Muscle of leg (tissue), 3 donors: ENCODE measurements at regions not wholly inside any gene's neighbourhood (a gene's known extent, or its start where the extent isn't known, plus 50 kb on each side); places are given as distances from the start of the nearest gene placed in this dataset.

Experiments used
- DNase-seq: peaks from one replicate; pipeline ENCODE4 v3.0.0; 2013
- H3K27ac ChIP-seq: one replicate; pipeline ENCODE4 v1.5.1; 2013; ENCODE audit warnings: mild to moderate bottlenecking, low read length, control low read depth
- H3K27me3 ChIP-seq: one replicate; pipeline ENCODE4 v1.6.1; 2013; ENCODE audit warnings: low read length; ENCODE audit not compliant: control insufficient read depth, insufficient read depth
- H3K36me3 ChIP-seq: one replicate; pipeline ENCODE4 v1.6.1; 2013; ENCODE audit warnings: low read length; ENCODE audit not compliant: control insufficient read depth, insufficient read depth
- H3K4me1 ChIP-seq: one replicate; pipeline ENCODE4 v1.6.1; 2013; ENCODE audit warnings: low read length; ENCODE audit not compliant: control insufficient read depth, insufficient read depth
- H3K4me3 ChIP-seq: one replicate; pipeline ENCODE4 v1.5.1; 2013; ENCODE audit warnings: low read length, control low read depth
- H3K9me3 ChIP-seq: replicated peaks from 2 replicates; pipeline ENCODE4 v1.6.1; 2013; ENCODE audit warnings: low read depth, low read length; ENCODE audit not compliant: control insufficient read depth
- WGBS: methylation state at CpG from one replicate; pipeline ENCODE4 v1.1.5; 2013; ENCODE audit warnings: missing lambda C conversion rate; ENCODE audit not compliant: insufficient coverage; 5-methylcytosine and 5-hydroxymethylcytosine counted together

DNA sequence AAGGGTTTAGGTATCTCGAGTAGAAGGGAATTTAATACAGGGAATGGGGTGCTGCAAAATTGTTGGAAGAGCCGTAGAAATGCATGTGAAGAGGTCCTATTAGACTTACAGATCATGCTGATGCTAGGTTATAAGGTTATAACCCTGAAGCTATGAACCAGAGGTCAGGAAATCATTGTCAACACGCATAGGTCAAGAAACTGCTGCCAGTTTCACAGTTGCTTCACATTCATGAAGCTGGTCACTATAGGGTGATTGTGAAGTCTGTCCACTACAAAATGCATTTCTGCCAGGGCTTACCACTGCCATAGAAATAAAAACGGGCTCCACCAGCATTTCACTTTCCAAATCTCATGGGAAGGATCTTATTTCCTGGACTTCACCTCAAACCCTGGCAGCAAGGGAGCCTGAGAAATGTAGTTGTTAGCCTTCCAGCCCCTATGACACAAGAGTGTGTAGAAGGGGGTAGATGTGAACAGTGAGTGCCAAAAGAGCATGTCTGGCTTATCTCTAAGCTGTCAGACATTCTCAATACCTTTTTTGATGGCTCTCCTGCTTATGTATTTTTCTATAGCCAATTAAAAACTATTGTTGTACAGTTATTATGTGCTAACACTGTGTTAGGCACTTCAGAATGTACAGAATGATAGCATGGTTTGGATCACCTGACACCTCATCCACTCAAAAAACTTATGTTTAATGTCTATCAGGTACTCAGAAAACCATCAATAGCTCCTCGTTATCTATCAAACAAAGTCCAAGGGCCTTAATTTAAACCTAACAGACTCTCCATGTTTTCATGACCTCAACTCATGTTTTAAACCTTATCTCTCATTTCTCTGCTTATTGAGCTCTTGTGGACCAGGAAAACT, 148.3 kb upstream of the TSC22D2 start:
- DNase-seq = no peak
- Histone ChIP-seq H3K27me3 (no peaks in the 10 kb centered on the region), H3K9me3 (no peaks in the 10 kb centered on the region), H3K36me3 (no peaks in the 10 kb centered on the region), H3K4me1 (peaks cover 5% of the 10 kb centered on the region), H3K27ac (no peak overlapping the region), H3K4me3 (no peak overlapping the region)
- WGBS = 89% methylated on average over 2 of the region's 5 CpGs

DNA sequence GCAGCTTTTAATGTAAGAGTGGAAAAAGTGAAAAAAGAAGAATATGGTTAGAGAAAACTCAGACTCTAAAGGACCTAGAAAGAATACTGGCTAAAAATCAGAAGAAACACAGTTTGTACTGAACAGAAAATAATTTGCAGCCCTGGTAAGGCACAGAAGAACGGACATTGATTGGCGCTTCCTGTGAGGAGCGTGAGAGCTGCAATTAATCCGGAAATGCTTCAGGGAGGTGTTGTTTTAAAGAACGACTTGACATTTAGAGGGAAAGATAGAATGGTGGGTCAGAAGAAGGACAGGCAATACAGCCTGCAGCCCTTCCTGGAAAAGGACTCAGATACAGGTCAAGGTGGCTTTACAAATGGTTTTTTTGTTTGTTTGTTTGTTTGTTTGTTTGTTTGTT, 151.3 kb upstream of the TSC22D2 start:
- no peaks in the 10 kb centered on the region for H3K27me3 ChIP-seq
- H3K4me3 ChIP-seq = no peak overlapping the region
- no peaks in the 10 kb centered on the region for H3K36me3 ChIP-seq
- no peaks in the 10 kb centered on the region for H3K9me3 ChIP-seq
- H3K4me1 ChIP-seq = peaks cover 13% of the 10 kb centered on the region
- WGBS = 63% methylated on average over 5 of the region's 5 CpGs
- H3K27ac ChIP-seq = no peak overlapping the region
- DNase-seq = no peak

DNA sequence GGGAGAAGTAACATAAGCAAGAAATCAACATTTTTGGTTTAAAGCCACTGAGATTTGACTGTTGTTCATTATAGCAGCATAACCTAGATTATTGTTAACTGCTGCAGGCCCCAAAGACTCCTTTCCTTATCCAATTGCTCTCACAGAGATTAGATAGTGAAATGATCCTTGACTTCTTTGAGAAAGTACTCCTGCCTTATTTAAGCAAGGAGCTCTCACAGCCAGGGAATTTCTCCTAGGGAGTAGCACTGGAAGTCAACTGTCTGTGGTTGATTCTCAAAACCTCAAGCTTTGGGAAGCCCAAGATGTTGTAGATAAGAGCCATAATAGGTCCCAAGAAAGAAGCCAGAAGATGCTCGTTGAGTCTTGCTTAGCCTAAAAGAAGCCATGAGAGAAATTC, 151.8 kb upstream of the TSC22D2 start:
- Histone ChIP-seq H3K4me3 (no peak overlapping the region), H3K4me1 (peaks cover 13% of the 10 kb centered on the region), H3K27ac (no peak overlapping the region), H3K27me3 (no peaks in the 10 kb centered on the region), H3K9me3 (no peaks in the 10 kb centered on the region), H3K36me3 (no peaks in the 10 kb centered on the region)
- WGBS = 86% methylated on average over 1 of the region's 1 CpG
- no peak for DNase-seq

DNA sequence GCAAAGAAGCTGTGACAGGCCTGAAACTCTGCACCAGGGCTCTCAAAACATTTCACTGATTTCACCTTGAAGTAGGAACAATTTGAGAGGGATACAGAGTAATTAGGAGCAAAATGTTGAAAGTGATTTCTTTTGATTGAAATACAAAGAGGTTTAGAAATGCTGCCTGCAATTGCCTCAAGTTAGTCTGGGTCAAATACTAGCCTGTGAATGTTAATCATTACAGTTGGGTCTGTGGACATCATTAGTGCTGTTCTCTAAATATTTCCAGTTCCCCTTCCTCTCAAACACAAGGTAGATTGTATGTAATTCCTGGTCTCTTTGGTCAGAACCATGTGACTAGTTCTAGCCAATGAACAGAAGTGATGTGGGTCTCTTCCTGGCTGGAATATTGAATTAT, 152.3 kb upstream of the TSC22D2 start:
- Histone ChIP-seq H3K36me3 (no peaks in the 10 kb centered on the region), H3K27ac (no peak overlapping the region), H3K4me3 (no peak overlapping the region), H3K9me3 (no peaks in the 10 kb centered on the region), H3K27me3 (no peaks in the 10 kb centered on the region), H3K4me1 (peaks cover 17% of the 10 kb centered on the region)
- no peak for DNase-seq

DNA sequence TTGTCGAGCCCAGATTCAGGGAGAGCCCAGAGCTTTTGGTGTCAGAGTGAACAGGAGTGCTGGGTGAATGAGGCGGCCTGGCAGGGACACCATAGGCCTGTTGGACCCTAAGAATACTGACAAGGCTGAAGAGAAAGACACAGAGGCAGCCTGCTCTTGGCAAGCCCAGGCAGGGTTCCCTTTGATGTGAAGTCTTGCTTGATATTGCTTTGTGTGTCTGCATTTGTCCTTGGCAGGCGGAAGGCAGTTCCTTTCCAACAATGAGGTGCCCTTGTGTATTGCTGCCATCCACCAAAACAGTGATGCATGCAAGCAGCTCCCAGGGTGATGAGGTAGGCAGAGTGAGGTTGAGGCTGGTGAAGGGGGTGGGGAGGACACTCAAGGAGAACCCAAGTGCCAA, 152.7 kb upstream of the TSC22D2 start:
- WGBS = 49% methylated on average over 3 of the region's 3 CpGs
- H3K36me3 ChIP-seq = no peaks in the 10 kb centered on the region
- H3K9me3 ChIP-seq = no peaks in the 10 kb centered on the region
- no peaks in the 10 kb centered on the region for H3K27me3 ChIP-seq
- peaks cover 17% of the 10 kb centered on the region for H3K4me1 ChIP-seq
- no peak overlapping the region for H3K27ac ChIP-seq
- no peak overlapping the region for H3K4me3 ChIP-seq
- DNase-seq = peak; percentile 46

DNA sequence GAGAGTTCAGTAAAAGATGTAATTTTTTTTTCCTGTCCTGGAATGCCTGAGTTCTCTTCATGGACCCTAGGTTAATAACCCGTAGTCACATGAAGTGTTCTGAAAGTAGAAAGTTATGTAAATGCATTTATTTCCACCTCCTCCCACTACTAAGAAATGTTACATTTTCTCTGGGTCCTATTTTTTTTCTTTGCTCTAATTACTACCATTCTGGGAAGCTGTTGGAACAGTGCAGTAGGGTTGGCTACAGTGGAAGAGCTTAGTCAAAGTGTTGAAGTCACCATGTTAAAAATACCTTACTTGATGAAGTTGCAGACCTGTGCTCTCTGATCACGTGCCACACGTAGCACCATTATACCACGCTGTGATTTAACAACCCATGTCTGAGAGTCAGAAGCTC, 153.8 kb upstream of the TSC22D2 start:
- H3K27ac ChIP-seq = no peak overlapping the region
- 76% methylated on average over 3 of the region's 4 CpGs for WGBS
- DNase-seq = peak; percentile 48

DNA sequence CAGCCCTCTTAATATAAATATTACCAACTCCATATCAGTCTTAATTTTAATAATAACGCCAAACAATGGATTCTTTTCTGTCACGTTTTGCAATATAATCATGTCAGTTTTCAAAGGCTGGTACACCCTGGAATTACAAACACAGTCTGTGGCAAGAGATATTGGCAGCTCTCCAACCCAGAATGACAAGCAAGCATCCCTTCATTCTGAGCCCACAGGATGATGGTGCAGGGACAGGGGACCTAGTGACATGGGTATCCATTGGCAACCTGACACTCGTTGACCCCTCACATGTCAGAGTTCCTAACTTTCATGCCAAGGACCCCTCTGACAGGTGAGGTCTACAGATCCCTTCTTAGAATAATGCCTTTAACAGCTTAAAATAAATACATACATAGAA, 154.5 kb upstream of the TSC22D2 start:
- no peaks in the 10 kb centered on the region for H3K36me3 ChIP-seq
- H3K9me3 ChIP-seq = no peaks in the 10 kb centered on the region
- peaks cover 28% of the 10 kb centered on the region for H3K4me1 ChIP-seq
- H3K4me3 ChIP-seq = no peak overlapping the region
- peak; percentile 30 for DNase-seq
- H3K27me3 ChIP-seq = no peaks in the 10 kb centered on the region
- WGBS = no CpG with 5 or more reads among the region's 3 CpGs
- H3K27ac ChIP-seq = no peak overlapping the region

More for the DNA sequence above, 153.8 kb upstream of the TSC22D2 start:
- peaks cover 27% of the 10 kb centered on the region for H3K4me1 ChIP-seq
- H3K27me3 ChIP-seq = no peaks in the 10 kb centered on the region
- H3K9me3 ChIP-seq = no peaks in the 10 kb centered on the region
- no peaks in the 10 kb centered on the region for H3K36me3 ChIP-seq
- no peak overlapping the region for H3K4me3 ChIP-seq

DNA sequence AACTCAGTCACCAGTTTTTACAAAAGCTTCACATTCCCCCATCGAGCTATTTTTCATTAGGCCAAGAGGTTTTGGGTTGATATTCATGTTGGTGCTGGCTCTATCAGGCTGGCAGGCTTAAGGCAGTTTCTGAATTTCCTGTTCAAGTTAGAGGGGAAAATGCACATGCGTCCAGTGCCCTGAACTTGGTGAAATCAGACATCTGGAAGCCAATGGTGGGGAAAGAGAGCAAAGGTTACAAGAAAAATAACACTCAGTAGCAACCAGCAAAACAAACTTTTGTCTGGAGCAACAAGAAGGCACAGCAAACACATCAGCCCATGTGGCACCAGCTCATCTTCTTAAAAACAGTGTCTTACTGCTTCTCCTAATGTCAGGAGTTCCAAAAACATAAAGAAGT, 155.6 kb upstream of the TSC22D2 start:
- H3K9me3 ChIP-seq = no peaks in the 10 kb centered on the region

DNA sequence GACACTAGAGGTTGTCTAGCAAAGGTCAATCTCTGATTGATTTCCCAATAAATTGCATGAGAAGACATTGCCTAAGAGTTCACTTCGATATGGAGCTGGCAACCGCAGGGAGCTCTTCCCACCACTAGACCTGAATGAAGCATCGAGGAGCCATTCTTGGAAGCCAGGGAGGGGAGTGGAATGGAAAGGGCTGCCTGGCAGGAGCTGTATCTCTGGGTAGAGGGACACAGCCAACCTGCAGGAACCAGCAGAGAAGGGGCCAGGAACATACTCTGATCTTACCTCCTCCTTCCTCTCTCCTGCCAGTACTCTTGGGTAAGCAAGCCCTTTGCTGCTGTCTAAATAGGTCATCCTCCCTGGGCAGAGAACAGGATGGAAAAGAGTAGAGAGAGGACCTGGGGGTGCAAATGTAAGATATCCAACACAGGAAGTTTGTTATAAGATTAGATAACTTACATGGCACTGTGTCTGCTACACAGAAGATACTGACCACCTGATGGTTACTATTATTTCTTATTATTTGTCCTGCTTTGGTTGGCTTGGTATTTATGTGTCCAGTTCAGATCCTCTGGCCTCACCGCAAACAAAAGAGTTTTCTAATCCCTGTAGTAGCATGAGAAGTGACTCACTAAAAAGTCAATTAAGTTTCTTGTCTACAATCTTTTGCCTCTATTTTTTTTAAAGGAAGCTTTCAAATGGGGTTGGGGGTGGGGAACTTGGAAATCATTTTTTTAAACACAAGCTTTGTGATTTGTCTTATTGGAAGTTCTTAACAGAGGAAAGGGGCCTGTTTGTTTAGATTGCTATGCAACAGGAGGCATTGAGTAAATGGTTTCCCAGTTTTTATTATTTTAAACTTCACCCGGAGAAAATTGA, 156.7 kb upstream of the TSC22D2 start:
- peak overlapping the region; percentile 65 for H3K27ac ChIP-seq
- no peak overlapping the region for H3K4me3 ChIP-seq
- peak; percentile 90 for DNase-seq
- H3K36me3 ChIP-seq = no peaks in the 10 kb centered on the region
- no peaks in the 10 kb centered on the region for H3K9me3 ChIP-seq
- no peaks in the 10 kb centered on the region for H3K27me3 ChIP-seq
- 79% methylated on average over 3 of the region's 5 CpGs for WGBS
- H3K4me1 ChIP-seq = peaks cover 32% of the 10 kb centered on the region

More for the DNA sequence above, 155.6 kb upstream of the TSC22D2 start:
- Histone ChIP-seq H3K27ac (peak overlapping the region; percentile 65), H3K27me3 (no peaks in the 10 kb centered on the region), H3K4me3 (no peak overlapping the region), H3K4me1 (peaks cover 30% of the 10 kb centered on the region), H3K36me3 (no peaks in the 10 kb centered on the region)
- WGBS = 83% methylated on average over 1 of the region's 2 CpGs
- peak; percentile 15 for DNase-seq

DNA sequence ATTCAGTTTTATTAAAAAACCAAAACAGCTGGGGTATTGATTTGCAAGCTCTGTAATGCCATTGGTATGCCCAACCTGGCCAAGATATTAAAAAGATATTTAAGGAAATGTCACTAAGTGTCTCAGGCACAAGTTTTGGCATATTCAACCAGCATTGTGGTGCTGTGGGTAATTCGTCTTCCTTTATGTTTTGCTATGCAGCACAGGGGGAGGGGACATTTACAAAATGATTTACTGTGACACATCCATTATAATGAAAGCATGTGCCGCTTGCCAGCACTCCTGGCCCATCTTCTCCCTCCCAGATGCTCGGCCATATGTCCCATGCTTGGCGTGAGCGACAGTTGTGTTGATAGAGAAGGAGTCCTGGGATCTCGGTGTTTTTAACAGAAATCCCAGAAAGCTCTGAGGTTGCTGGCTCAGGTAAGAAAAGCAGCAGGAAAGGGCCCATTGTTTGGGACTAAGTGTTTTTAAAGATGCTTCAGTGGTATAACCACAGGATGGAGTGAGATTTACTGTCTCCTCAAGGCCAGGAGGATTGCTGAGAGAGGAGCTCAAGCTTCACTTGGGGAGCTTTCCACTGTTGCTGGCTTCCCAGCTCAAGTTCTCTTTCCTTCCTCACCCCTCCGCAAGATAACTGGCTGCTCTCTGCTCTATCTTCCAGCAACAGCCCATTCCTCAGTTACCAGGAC, 158.2 kb upstream of the TSC22D2 start:
- Histone ChIP-seq H3K36me3 (no peaks in the 10 kb centered on the region), H3K4me1 (peaks cover 26% of the 10 kb centered on the region), H3K9me3 (no peaks in the 10 kb centered on the region), H3K27me3 (no peaks in the 10 kb centered on the region), H3K4me3 (no peak overlapping the region), H3K27ac (peak overlapping the region; percentile 64)
- WGBS = 18% methylated on average over 4 of the region's 7 CpGs
- DNase-seq = peak; percentile 68
